ENCODE measurements at regions not wholly inside any gene's neighbourhood (a gene's known extent, or its start where the extent isn't known, plus 50 kb on each side); places are given as distances from the start of the nearest gene placed in this dataset.

DNA sequence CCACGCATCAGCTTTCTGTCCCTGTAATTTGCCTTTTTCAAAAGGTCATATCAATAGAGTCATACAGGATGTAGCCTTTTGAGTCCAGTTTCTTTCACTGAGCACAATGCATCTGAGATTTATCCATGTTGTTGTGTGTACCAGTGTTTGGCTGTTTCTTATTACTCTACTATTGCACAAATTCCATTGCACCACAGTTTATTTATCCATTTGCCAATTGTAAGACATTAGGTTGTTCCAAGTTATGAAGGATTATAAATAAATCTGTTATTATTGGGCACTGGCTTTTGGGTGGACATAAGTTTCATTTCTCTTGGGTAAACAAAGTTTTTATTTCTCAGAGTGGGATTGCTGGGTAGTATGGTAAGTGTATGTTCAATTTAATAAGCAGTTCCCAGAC is 68.3 kb upstream of the TBPL2 start:
- TF ChIP-seq, protein P1, sequence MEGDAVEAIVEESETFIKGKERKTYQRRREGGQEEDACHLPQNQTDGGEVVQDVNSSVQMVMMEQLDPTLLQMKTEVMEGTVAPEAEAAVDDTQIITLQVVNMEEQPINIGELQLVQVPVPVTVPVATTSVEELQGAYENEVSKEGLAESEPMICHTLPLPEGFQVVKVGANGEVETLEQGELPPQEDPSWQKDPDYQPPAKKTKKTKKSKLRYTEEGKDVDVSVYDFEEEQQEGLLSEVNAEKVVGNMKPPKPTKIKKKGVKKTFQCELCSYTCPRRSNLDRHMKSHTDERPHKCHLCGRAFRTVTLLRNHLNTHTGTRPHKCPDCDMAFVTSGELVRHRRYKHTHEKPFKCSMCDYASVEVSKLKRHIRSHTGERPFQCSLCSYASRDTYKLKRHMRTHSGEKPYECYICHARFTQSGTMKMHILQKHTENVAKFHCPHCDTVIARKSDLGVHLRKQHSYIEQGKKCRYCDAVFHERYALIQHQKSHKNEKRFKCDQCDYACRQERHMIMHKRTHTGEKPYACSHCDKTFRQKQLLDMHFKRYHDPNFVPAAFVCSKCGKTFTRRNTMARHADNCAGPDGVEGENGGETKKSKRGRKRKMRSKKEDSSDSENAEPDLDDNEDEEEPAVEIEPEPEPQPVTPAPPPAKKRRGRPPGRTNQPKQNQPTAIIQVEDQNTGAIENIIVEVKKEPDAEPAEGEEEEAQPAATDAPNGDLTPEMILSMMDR (IDR thresholded peaks at IDR 0.05): no peak
- TF ChIP-seq POLR2AphosphoS5 (IDR thresholded peaks at IDR 0.05) (no peak), POLR2A (IDR thresholded peaks at IDR 0.05) (no peak)

Data from prostate gland (tissue), 2 donors.